Activated naive CD4-positive, alpha-beta T cell treated with Interleukin-2 at 50 U/mL for 16 hours (primary cell): ENCODE measurements at regions not wholly inside any gene's neighbourhood (a gene's known extent, or its start where the extent isn't known, plus 50 kb on each side); places are given as distances from the start of the nearest gene placed in this dataset.

Experiments
- DNase-seq: peaks from one replicate; pipeline ENCODE4 v3.0.0-alpha.2; 2020

DNA sequence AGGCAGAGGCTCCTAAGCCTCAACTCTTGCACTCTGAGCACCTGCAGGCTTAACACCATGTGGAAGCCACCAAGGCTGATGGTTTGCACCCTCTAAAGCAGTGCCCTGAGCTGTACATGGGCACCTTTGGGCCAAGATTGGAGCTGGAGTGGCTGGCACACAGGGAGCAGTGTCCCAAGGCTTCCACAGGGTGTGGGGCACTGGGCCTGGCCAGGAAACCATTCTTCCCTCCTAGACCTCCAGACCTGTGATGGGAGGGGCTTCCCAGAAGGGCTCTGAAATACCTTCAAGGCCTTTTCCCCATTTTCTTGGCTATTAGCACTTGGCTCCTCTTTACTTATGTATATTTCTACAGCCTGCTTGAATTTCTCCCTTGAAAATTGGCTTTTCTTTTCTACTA is 67.9 kb upstream of the PPM1J start:
- no peak for DNase-seq

DNA sequence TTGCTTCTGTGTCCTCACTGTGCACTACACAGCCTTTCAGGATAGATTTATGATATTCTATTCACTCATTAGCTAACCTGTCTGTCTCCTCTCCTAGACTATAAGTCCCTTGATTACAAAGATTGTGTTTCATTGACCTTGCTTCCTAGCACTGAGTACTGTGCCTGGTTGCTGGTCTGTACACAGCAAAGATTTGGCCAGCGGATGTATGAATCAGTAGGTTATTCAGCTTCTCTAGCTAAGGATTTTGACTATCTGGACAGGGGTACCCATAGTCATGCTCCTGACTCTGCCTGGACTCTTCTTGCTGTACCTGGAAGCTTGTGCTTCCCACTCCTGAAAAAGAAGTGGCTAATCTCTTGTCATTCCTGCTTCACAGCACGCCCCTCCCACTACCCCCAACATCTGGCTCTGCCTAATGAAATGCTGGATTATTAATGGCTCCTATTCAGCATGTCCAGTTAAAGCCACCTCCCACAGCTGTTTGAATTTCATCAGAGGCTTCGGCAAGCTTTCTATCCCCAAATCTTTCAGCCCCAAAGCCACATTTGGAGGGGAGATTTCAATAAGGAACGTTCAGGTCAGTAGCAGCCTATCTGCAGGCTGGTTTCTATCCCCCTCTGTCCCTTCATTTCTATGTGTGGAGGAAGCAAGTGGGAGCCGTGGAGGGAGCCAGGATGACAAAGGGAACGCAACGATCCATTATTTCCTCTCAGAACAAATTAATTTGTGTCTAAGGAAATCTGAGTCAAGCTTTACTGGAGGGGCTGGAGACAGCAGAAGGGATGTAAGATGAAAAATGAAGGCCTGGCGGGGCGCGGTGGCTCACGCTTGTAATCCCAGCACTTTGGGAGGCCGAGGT is 64.8 kb upstream of the PPM1J start:
- no peak for DNase-seq

GRCh38 chr1:112778137-112778536 is 63.0 kb upstream of the PPM1J start:
- no peak for DNase-seq

DNA sequence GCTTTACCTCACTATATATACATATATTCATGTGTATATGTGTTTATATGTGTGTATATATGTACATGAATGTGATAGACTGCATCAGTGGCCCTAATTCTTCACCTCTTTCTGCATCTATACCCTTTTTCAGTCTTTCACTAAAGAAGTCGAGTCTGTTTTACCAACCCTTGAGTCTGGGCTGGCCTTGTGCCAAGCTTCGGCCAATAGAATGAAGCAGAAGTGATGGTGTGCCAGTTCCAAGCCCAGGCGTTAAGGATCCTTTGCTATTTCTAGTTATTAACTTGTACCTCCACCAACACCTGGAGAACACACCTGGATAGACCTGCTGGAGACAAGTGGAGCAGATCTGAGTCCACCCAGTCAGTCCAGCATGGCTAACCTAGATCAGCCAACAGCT is 61.6 kb upstream of the PPM1J start:
- no peak for DNase-seq

GRCh38 chr1:112772781-112773180 is 57.6 kb upstream of the PPM1J start:
- DNase-seq: no peak

GRCh38 chr1:112770724-112771123 is 55.6 kb upstream of the PPM1J start:
- DNase-seq: no peak

GRCh38 chr1:112769611-112770010 is 54.5 kb upstream of the PPM1J start:
- no peak for DNase-seq

GRCh38 chr1:112767646-112768045 is 52.5 kb upstream of the PPM1J start:
- no peak for DNase-seq
